ENCODE measurements at regions not wholly inside any gene's neighbourhood (a gene's known extent, or its start where the extent isn't known, plus 50 kb on each side); places are given as distances from the start of the nearest gene placed in this dataset.
A peak's percentile ranks its signal among the peaks of the same experiment; 100 is the strongest.

GRCh38 chr13:69495096-69495495 is 612.5 kb upstream of the ATXN8OS start:
- no peak overlapping the region for H3K4me3 ChIP-seq
- DNase-seq (ENCODE audit: low read depth, low spot score) = no peak
- H3K27ac ChIP-seq = no peak overlapping the region
- H3K9me3 ChIP-seq (ENCODE audit: low read depth, low read length) = no peaks in the 10 kb centered on the region
- no peak overlapping the region for H3K9ac ChIP-seq (ENCODE audit: insufficient read length)
- TF ChIP-seq EZH2 (IDR thresholded peaks at IDR 0.05) (no peak), FOXP2 (optimal IDR thresholded peaks at IDR 0.05; ENCODE audit: control extremely low read depth, extremely low read length, insufficient read depth) (no peak), POLR2AphosphoS5 (IDR thresholded peaks at IDR 0.05; ENCODE audit: borderline replicate concordance, low read depth, low read length) (no peak)
- no peaks in the 10 kb centered on the region for H3K36me3 ChIP-seq (ENCODE audit: insufficient read depth, low read length)

GRCh38 chr13:69487576-69487975 is 620.0 kb upstream of the ATXN8OS start:
- TF ChIP-seq POLR2AphosphoS5 (IDR thresholded peaks at IDR 0.05; ENCODE audit: borderline replicate concordance, low read depth, low read length) (no peak), FOXP2 (optimal IDR thresholded peaks at IDR 0.05; ENCODE audit: control extremely low read depth, extremely low read length, insufficient read depth) (no peak), EZH2 (IDR thresholded peaks at IDR 0.05) (no peak)
- no peak overlapping the region for H3K27ac ChIP-seq
- no peak for DNase-seq (ENCODE audit: low read depth, low spot score)
- H3K4me3 ChIP-seq = no peak overlapping the region
- H3K9me3 ChIP-seq (ENCODE audit: low read depth, low read length) = peaks cover 6% of the 10 kb centered on the region; the same call in 1 of the 2 replicates
- H3K36me3 ChIP-seq (ENCODE audit: insufficient read depth, low read length) = no peaks in the 10 kb centered on the region
- H3K9ac ChIP-seq (ENCODE audit: insufficient read length) = no peak overlapping the region

GRCh38 chr13:69485991-69486592 is 621.5 kb upstream of the ATXN8OS start:
- no peak overlapping the region for H3K27ac ChIP-seq
- H3K9me3 ChIP-seq (ENCODE audit: low read depth, low read length) = peaks cover 6% of the 10 kb centered on the region; the same call in 1 of the 2 replicates
- no peak for DNase-seq (ENCODE audit: low read depth, low spot score)
- H3K9ac ChIP-seq (ENCODE audit: insufficient read length) = no peak overlapping the region
- no peak overlapping the region for H3K4me3 ChIP-seq
- H3K36me3 ChIP-seq (ENCODE audit: insufficient read depth, low read length) = no peaks in the 10 kb centered on the region
- TF ChIP-seq FOXP2 (optimal IDR thresholded peaks at IDR 0.05; ENCODE audit: control extremely low read depth, extremely low read length, insufficient read depth) (no peak), POLR2AphosphoS5 (IDR thresholded peaks at IDR 0.05; ENCODE audit: borderline replicate concordance, low read depth, low read length) (no peak), EZH2 (IDR thresholded peaks at IDR 0.05) (no peak)

GRCh38 chr13:69477451-69477850 is 630.2 kb upstream of the ATXN8OS start:
- H3K4me3 ChIP-seq = no peak overlapping the region
- H3K9ac ChIP-seq (ENCODE audit: insufficient read length) = no peak overlapping the region
- TF ChIP-seq FOXP2 (optimal IDR thresholded peaks at IDR 0.05; ENCODE audit: control extremely low read depth, extremely low read length, insufficient read depth) (no peak), POLR2AphosphoS5 (IDR thresholded peaks at IDR 0.05; ENCODE audit: borderline replicate concordance, low read depth, low read length) (no peak), EZH2 (IDR thresholded peaks at IDR 0.05) (no peak)

GRCh38 chr13:69474011-69474685 is 633.5 kb upstream of the ATXN8OS start:
- no peaks in the 10 kb centered on the region for H3K36me3 ChIP-seq (ENCODE audit: insufficient read depth, low read length)
- H3K9me3 ChIP-seq (ENCODE audit: low read depth, low read length) = no peaks in the 10 kb centered on the region
- DNase-seq (ENCODE audit: low read depth, low spot score) = peak; percentile 73
- H3K9ac ChIP-seq (ENCODE audit: insufficient read length) = no peak overlapping the region
- peak overlapping the region; percentile 33; the same call in 1 of the 2 replicates for H3K4me3 ChIP-seq
- TF ChIP-seq FOXP2 (optimal IDR thresholded peaks at IDR 0.05; ENCODE audit: control extremely low read depth, extremely low read length, insufficient read depth) (no peak), POLR2AphosphoS5 (IDR thresholded peaks at IDR 0.05; ENCODE audit: borderline replicate concordance, low read depth, low read length) (peak; percentile 20; the same call in 1 of the 2 replicates)
- H3K27ac ChIP-seq = peak overlapping the region; percentile 54; the same call in 1 of the 2 replicates

More at GRCh38 chr13:69477451-69477850, 630.2 kb upstream of the ATXN8OS start:
- H3K36me3 ChIP-seq (ENCODE audit: insufficient read depth, low read length) = no peaks in the 10 kb centered on the region
- DNase-seq (ENCODE audit: low read depth, low spot score) = no peak
- H3K27ac ChIP-seq = no peak overlapping the region
- no peaks in the 10 kb centered on the region for H3K9me3 ChIP-seq (ENCODE audit: low read depth, low read length)

- Histone ChIP-seq H3K27ac (no peak overlapping the region), H3K9me3 (ENCODE audit: low read depth, low read length) (no peaks in the 10 kb centered on the region), H3K9ac (ENCODE audit: insufficient read length) (no peak overlapping the region), H3K36me3 (ENCODE audit: insufficient read depth, low read length) (no peaks in the 10 kb centered on the region), H3K4me3 (no peak overlapping the region)
- TF ChIP-seq FOXP2 (optimal IDR thresholded peaks at IDR 0.05; ENCODE audit: control extremely low read depth, extremely low read length, insufficient read depth) = no peak
- TF ChIP-seq EZH2 (IDR thresholded peaks at IDR 0.05) = no peak
- TF ChIP-seq POLR2AphosphoS5 (IDR thresholded peaks at IDR 0.05; ENCODE audit: borderline replicate concordance, low read depth, low read length) = no peak
- no peak for DNase-seq (ENCODE audit: low read depth, low spot score)
Measured at GRCh38 chr13:69468624-69469023, 639.0 kb upstream of the ATXN8OS start.

GRCh38 chr13:69461397-69461796 is 646.2 kb upstream of the ATXN8OS start:
- TF ChIP-seq EZH2 (IDR thresholded peaks at IDR 0.05) (no peak), FOXP2 (optimal IDR thresholded peaks at IDR 0.05; ENCODE audit: control extremely low read depth, extremely low read length, insufficient read depth) (no peak), POLR2AphosphoS5 (IDR thresholded peaks at IDR 0.05; ENCODE audit: borderline replicate concordance, low read depth, low read length) (no peak)
- Histone ChIP-seq H3K9me3 (ENCODE audit: low read depth, low read length) (no peaks in the 10 kb centered on the region), H3K9ac (ENCODE audit: insufficient read length) (no peak overlapping the region), H3K36me3 (ENCODE audit: insufficient read depth, low read length) (no peaks in the 10 kb centered on the region), H3K4me3 (no peak overlapping the region), H3K27ac (no peak overlapping the region)
- DNase-seq (ENCODE audit: low read depth, low spot score) = no peak

GRCh38 chr13:69459346-69459745 is 648.3 kb upstream of the ATXN8OS start:
- Histone ChIP-seq H3K27ac (no peak overlapping the region), H3K9me3 (ENCODE audit: low read depth, low read length) (no peaks in the 10 kb centered on the region), H3K4me3 (no peak overlapping the region), H3K9ac (ENCODE audit: insufficient read length) (no peak overlapping the region), H3K36me3 (ENCODE audit: insufficient read depth, low read length) (no peaks in the 10 kb centered on the region)
- TF ChIP-seq FOXP2 (optimal IDR thresholded peaks at IDR 0.05; ENCODE audit: control extremely low read depth, extremely low read length, insufficient read depth) = no peak
- TF ChIP-seq EZH2 (IDR thresholded peaks at IDR 0.05) = no peak
- no peak for TF ChIP-seq POLR2AphosphoS5 (IDR thresholded peaks at IDR 0.05; ENCODE audit: borderline replicate concordance, low read depth, low read length)
- DNase-seq (ENCODE audit: low read depth, low spot score) = no peak

All from SK-N-MC (cell line).